SK-N-SH (cell line): ENCODE measurements at regions not wholly inside any gene's neighbourhood (a gene's known extent, or its start where the extent isn't known, plus 50 kb on each side); places are given as distances from the start of the nearest gene placed in this dataset.

Experiments
- CTCF ChIA-PET: fragments of 300-600, 350-600 bp; formaldehyde crosslinking; extraction: SDS; loops from one replicate; lab custom pipeline; 2021; lab: Yijun Ruan, JAX
- POLR2A ChIA-PET: fragments of 350-600 bp; sonication (Branson Sonifier 250); formaldehyde crosslinking; extraction: SDS; loops from one replicate; lab custom pipeline; 2020; ENCODE audit warnings: antibody characterized with exemption, inconsistent platforms; lab: Yijun Ruan, JAX
- DNase-seq: peaks from one replicate; pipeline ENCODE4 v3.0.0; 2012
- H2AFZ ChIP-seq: fragments of 200-600 bp; sonication (generic); 2 replicates; pipeline ENCODE4 v1.8.1; 2016; ENCODE audit warnings: antibody characterized with exemption, mild to moderate bottlenecking, low read depth
- H3F3A ChIP-seq: fragments of 200-600 bp; sonication (generic); replicated peaks from 2 replicates; pipeline ENCODE3; 2016; ENCODE audit warnings: antibody characterized with exemption, mild to moderate bottlenecking; ENCODE audit not compliant: insufficient read depth
- H3K27ac ChIP-seq, 2 experiments: fragments of 200-500 bp in 1 of 2; fragments of 200-600 bp in 1 of 2; sonication (Bioruptor generic) in 1 of 2; sonication (generic), shearing (Covaris generic) in 1 of 2; 2 replicates each; pipeline versions ENCODE4 v1.5.1 to v1.6.1; 2014 to 2016; ENCODE audit warnings: low read depth in 2 of 2, inconsistent platforms in 1 of 2, low read length in 1 of 2, mild to moderate bottlenecking in 1 of 2, mixed read lengths in 1 of 2
- H3K27me3 ChIP-seq: fragments of 200-600 bp; sonication (generic), shearing (Covaris generic); 2 replicates; pipeline ENCODE4 v1.6.1; 2016; ENCODE audit warnings: mixed run types; ENCODE audit not compliant: insufficient read depth
- H3K36me3 ChIP-seq, 2 experiments: fragments of 200-500 bp in 1 of 2; fragments of 200-600 bp in 1 of 2; sonication (Bioruptor generic) in 1 of 2; sonication (generic) in 1 of 2; replicated peaks in 1 of 2; 2 replicates each; pipeline versions ENCODE3 to v1.5.1; 2014 to 2016; ENCODE audit warnings: low read length in 1 of 2, mild to moderate bottlenecking in 1 of 2; ENCODE audit not compliant: insufficient read depth in 2 of 2, control insufficient read depth in 1 of 2
- H3K4me1 ChIP-seq, 2 experiments: fragments of 200-500 bp in 1 of 2; fragments of 200-600 bp in 1 of 2; sonication (Bioruptor generic) in 1 of 2; sonication (generic), shearing (Covaris generic) in 1 of 2; 2 replicates each; pipeline versions ENCODE4 v1.5.1 to v1.6.1; 2014 to 2016; ENCODE audit warnings: low read depth in 1 of 2, low read length in 1 of 2, mixed run types in 1 of 2; ENCODE audit not compliant: insufficient read depth in 2 of 2, control insufficient read depth in 1 of 2
- H3K4me2 ChIP-seq: fragments of 200-600 bp; sonication (generic), shearing (Covaris generic); 2 replicates; pipeline ENCODE4 v1.6.1; 2017; ENCODE audit warnings: mixed run types
- H3K4me3 ChIP-seq, 2 experiments: fragments of 200-500 bp in 1 of 2; fragments of 200-600 bp in 1 of 2; sonication (Bioruptor generic) in 1 of 2; sonication (generic), shearing (Covaris generic) in 1 of 2; 2 replicates each; pipeline versions ENCODE4 v1.5.1 to v1.8.1; 2014 to 2016; ENCODE audit warnings: low read depth in 2 of 2, inconsistent platforms in 1 of 2, low read length in 1 of 2, mild to moderate bottlenecking in 1 of 2, mixed read lengths in 1 of 2, moderate library complexity in 1 of 2
- H3K79me2 ChIP-seq: fragments of 200-600 bp; sonication (generic); 2 replicates; pipeline ENCODE4 v1.8.1; 2017; ENCODE audit warnings: mild to moderate bottlenecking; ENCODE audit not compliant: insufficient read depth
- H3K9ac ChIP-seq: fragments of 200-600 bp; sonication (generic); 2 replicates; pipeline ENCODE4 v1.6.1; 2017; ENCODE audit warnings: mixed run types
- H3K9me2 ChIP-seq: fragments of 200-600 bp; sonication (generic); 2 replicates; pipeline ENCODE4 v1.6.1; 2017; ENCODE audit warnings: mixed run types
- H3K9me3 ChIP-seq: fragments of 200-600 bp; sonication (generic); 2 replicates; pipeline ENCODE4 v1.6.1; 2017; ENCODE audit warnings: mixed run types, mild to moderate bottlenecking, moderate library complexity
- H4K20me1 ChIP-seq: fragments of 200-600 bp; sonication (generic); 2 replicates; pipeline ENCODE4 v1.6.1; 2017; ENCODE audit warnings: mild to moderate bottlenecking, mixed run types; ENCODE audit not compliant: insufficient read depth
- CHD2 ChIP-seq: fragments of 150-350 bp; IDR thresholded peaks from 2 replicates; pipeline ENCODE4 v1.6.1; 2018; ENCODE audit warnings: low read length; ENCODE audit not compliant: partially characterized antibody
- EP300 ChIP-seq, 2 experiments: IDR thresholded peaks; 2 replicates each; pipeline versions ENCODE4 v1.4.0 to v1.6.1; 2012; ENCODE audit warnings: borderline replicate concordance in 1 of 2, low read depth in 1 of 2, low read length in 1 of 2
- FOXJ3 ChIP-seq: sonication (generic); formaldehyde crosslinking; IDR thresholded peaks from 2 replicates; pipeline ENCODE4 v1.5.1; 2020; ENCODE audit warnings: mild to moderate bottlenecking, missing genetic modification reagents
- GABPA ChIP-seq: IDR thresholded peaks from 2 replicates; pipeline ENCODE4 v1.4.0; 2012; ENCODE audit warnings: low read depth, mild to moderate bottlenecking
- JUND ChIP-seq: IDR thresholded peaks from 2 replicates; pipeline ENCODE4 v1.4.0; 2012
- MXI1 ChIP-seq: IDR thresholded peaks from 2 replicates; pipeline ENCODE4 v1.6.1; 2012; ENCODE audit warnings: mild to moderate bottlenecking, low read depth, low read length, improper control_type of control experiment
- NRF1 ChIP-seq: IDR thresholded peaks from 2 replicates; pipeline ENCODE4 v1.6.1; 2012; ENCODE audit warnings: low read depth, mild to moderate bottlenecking, low read length
- PBX3 ChIP-seq: IDR thresholded peaks from 2 replicates; pipeline ENCODE4; 2012
- RCOR1 ChIP-seq: fragments of 150-350 bp; IDR thresholded peaks from 2 replicates; pipeline ENCODE4 v1.6.1; 2017; ENCODE audit warnings: antibody characterized with exemption, low read length
- RFX5 ChIP-seq: IDR thresholded peaks from 2 replicates; pipeline ENCODE4 v1.6.1; 2012; ENCODE audit warnings: mild to moderate bottlenecking, improper control_type of control experiment, low read length
- RXRA ChIP-seq: IDR thresholded peaks from 2 replicates; pipeline ENCODE4 v1.4.0; 2012; ENCODE audit warnings: low read depth, mild to moderate bottlenecking, borderline replicate concordance
- TEAD4 ChIP-seq: IDR thresholded peaks from 2 replicates; pipeline ENCODE4 v1.4.0; 2012; ENCODE audit warnings: mild to moderate bottlenecking, borderline replicate concordance; ENCODE audit not compliant: insufficient read depth
- USF1 ChIP-seq: IDR thresholded peaks from 2 replicates; pipeline ENCODE4 v1.4.0; 2012; ENCODE audit warnings: low read depth, borderline replicate concordance
- YY1 ChIP-seq: IDR thresholded peaks from 2 replicates; pipeline ENCODE4 v1.4.0; 2012; ENCODE audit warnings: low read depth, mild to moderate bottlenecking
- WGBS: methylation state at CpG from one replicate; pipeline ENCODE4 v1.1.6; 2017; ENCODE audit warnings: low lambda C conversion rate; 5-methylcytosine and 5-hydroxymethylcytosine counted together
- TF ChIP-seq, protein P1 (sequence below): fragments of 200-600 bp; sonication (generic); IDR thresholded peaks from 2 replicates; pipeline ENCODE4 v1.6.1; 2017; ENCODE audit warnings: antibody characterized with exemption, mild to moderate bottlenecking, moderate library complexity
- TF ChIP-seq, protein P2 (sequence below): fragments of 150-350 bp; IDR thresholded peaks from 2 replicates; pipeline ENCODE4 v1.6.1; 2017; ENCODE audit warnings: antibody characterized with exemption, low read length, low read depth, borderline replicate concordance

DNA sequence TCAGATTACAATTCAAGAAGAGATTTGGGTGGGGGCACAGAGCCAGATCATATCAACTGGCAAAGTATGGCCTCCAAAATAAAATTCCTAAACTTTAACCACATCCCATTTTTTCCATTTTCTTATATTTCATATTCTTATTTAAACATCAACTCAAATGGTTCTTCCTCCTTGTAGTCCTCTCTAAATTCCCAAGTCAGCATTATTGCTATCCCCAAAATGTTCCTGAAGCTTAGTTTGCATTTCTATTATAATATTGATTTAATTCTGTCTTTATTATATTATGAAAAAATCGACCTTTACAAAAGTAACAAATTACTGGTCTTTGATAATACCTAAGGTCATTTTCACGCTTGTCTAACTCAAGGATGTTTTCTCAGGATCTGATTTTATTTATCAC lies 67.5 kb downstream of the NPY1R start:
- H3K9ac ChIP-seq, result no peak overlapping the region
- ChIA-PET POLR2A (no interaction called here), CTCF (no interaction called here)
- no peaks in the 10 kb centered on the region for H3K36me3 ChIP-seq
- H3K79me2 ChIP-seq, result no peaks in the 10 kb centered on the region
- H4K20me1 ChIP-seq, result no peaks in the 10 kb centered on the region
- H3K9me2 ChIP-seq, result no peaks in the 10 kb centered on the region
- no peaks in the 10 kb centered on the region for H3F3A ChIP-seq
- H3K9me3 ChIP-seq, result no peaks in the 10 kb centered on the region
- DNase-seq, result no peak
- H3K4me3 ChIP-seq, result no peak overlapping the region
- no peak overlapping the region for H3K4me2 ChIP-seq
- H3K4me1 ChIP-seq, result no peaks in the 10 kb centered on the region
- no peak overlapping the region for H2AFZ ChIP-seq
- 2% methylated on average over 2 of the region's 2 CpGs for WGBS
- no peak overlapping the region for H3K27ac ChIP-seq
- TF ChIP-seq USF1 (no peak), CHD2 (no peak), RCOR1 (no peak), JUND (no peak), NRF1 (no peak), EP300 (IDR thresholded peaks at IDR 0.05; ENCODE audit: borderline replicate concordance in 1 of 2, low read depth in 1 of 2, low read length in 1 of 2) (no peak), TEAD4 (no peak), RFX5 (no peak), GABPA (no peak), FOXJ3 (no peak), PBX3 (no peak), YY1 (no peak)
- TF ChIP-seq, protein P1, sequence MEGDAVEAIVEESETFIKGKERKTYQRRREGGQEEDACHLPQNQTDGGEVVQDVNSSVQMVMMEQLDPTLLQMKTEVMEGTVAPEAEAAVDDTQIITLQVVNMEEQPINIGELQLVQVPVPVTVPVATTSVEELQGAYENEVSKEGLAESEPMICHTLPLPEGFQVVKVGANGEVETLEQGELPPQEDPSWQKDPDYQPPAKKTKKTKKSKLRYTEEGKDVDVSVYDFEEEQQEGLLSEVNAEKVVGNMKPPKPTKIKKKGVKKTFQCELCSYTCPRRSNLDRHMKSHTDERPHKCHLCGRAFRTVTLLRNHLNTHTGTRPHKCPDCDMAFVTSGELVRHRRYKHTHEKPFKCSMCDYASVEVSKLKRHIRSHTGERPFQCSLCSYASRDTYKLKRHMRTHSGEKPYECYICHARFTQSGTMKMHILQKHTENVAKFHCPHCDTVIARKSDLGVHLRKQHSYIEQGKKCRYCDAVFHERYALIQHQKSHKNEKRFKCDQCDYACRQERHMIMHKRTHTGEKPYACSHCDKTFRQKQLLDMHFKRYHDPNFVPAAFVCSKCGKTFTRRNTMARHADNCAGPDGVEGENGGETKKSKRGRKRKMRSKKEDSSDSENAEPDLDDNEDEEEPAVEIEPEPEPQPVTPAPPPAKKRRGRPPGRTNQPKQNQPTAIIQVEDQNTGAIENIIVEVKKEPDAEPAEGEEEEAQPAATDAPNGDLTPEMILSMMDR, result no peak
- H3K27me3 ChIP-seq, result peaks cover 12% of the 10 kb centered on the region

DNA sequence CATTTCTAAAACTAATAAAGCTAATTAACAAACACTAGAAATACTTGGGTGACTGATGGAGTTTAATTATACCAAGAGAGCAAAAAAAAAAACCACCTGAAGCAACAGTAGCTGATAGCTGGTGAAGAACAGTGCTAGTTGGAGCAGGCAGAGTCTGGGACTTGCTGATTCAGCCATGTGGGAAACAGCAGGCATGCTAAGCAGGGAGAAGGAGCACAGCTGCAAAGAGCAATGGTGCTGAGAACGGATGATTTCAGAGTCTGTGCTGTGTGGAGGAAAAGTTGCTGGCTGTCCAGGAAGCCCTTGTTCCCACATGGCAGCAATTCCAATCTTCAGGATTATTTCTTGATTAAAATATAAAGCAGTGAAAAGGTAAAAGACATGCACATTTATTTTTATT lies 68.8 kb downstream of the NPY1R start:
- Histone ChIP-seq H3K4me2 (no peak overlapping the region), H3K27ac (no peak overlapping the region), H4K20me1 (no peaks in the 10 kb centered on the region), H3K27me3 (peaks cover 18% of the 10 kb centered on the region), H3K9me2 (no peaks in the 10 kb centered on the region), H3K9me3 (no peaks in the 10 kb centered on the region), H3K9ac (no peak overlapping the region), H2AFZ (no peak overlapping the region), H3K4me3 (no peak overlapping the region), H3F3A (no peaks in the 10 kb centered on the region), H3K79me2 (no peaks in the 10 kb centered on the region), H3K4me1 (no peaks in the 10 kb centered on the region), H3K36me3 (no peaks in the 10 kb centered on the region)
- 6% methylated on average over 1 of the region's 1 CpG for WGBS
- POLR2A ChIA-PET, result no interaction called here
- TF ChIP-seq MXI1, result no peak
- TF ChIP-seq RXRA, result no peak
- no peak for TF ChIP-seq RCOR1
- no peak for TF ChIP-seq PBX3
- TF ChIP-seq, protein P2, sequence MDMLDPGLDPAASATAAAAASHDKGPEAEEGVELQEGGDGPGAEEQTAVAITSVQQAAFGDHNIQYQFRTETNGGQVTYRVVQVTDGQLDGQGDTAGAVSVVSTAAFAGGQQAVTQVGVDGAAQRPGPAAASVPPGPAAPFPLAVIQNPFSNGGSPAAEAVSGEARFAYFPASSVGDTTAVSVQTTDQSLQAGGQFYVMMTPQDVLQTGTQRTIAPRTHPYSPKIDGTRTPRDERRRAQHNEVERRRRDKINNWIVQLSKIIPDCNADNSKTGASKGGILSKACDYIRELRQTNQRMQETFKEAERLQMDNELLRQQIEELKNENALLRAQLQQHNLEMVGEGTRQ, result no peak
- CTCF ChIA-PET, result no interaction called here
- no peak for DNase-seq
